Activated CD4-positive, alpha-beta T cell treated with anti-CD3 and anti-CD28 coated beads, Interleukin-2, amount 10 ng/mL, durations not matched to agents 7 days and 5 days (primary cell): ENCODE measurements at regions not wholly inside any gene's neighbourhood (a gene's known extent, or its start where the extent isn't known, plus 50 kb on each side); places are given as distances from the start of the nearest gene placed in this dataset.

Experiments used
- CTCF ChIA-PET: fragments of 350-600 bp; sonication (Branson Sonifier 250); formaldehyde crosslinking; loops from one replicate; lab custom pipeline; 2021; ENCODE audit warnings: antibody characterized with exemption; lab: Charles Lee
- POLR2A ChIA-PET: fragments of 350-600 bp; sonication (Branson Sonifier 250); formaldehyde crosslinking; loops from one replicate; lab custom pipeline; 2021; ENCODE audit warnings: antibody characterized with exemption; lab: Charles Lee
- DNase-seq: peaks from one replicate; pipeline ENCODE4 v3.0.0-alpha.2; 2020
- H3K27ac Mint-ChIP-seq: one replicate; pipeline ENCODE4 v1.8.0; 2021; ENCODE audit warnings: mild to moderate bottlenecking, moderate library complexity, mixed read lengths
- H3K27me3 Mint-ChIP-seq: one replicate; pipeline ENCODE4 v1.8.0; 2021; ENCODE audit warnings: mixed read lengths
- H3K36me3 Mint-ChIP-seq: one replicate; pipeline ENCODE4 v1.8.0; 2021; ENCODE audit warnings: low read depth, mixed read lengths
- H3K4me1 Mint-ChIP-seq: one replicate; pipeline ENCODE4 v1.8.0; 2021; ENCODE audit warnings: mixed read lengths
- H3K4me3 Mint-ChIP-seq: one replicate; pipeline ENCODE4 v1.8.0; 2021; ENCODE audit warnings: mild to moderate bottlenecking, moderate library complexity, mixed read lengths
- H3K9me3 Mint-ChIP-seq: one replicate; pipeline ENCODE4 v1.8.0; 2021; ENCODE audit warnings: mixed read lengths

DNA sequence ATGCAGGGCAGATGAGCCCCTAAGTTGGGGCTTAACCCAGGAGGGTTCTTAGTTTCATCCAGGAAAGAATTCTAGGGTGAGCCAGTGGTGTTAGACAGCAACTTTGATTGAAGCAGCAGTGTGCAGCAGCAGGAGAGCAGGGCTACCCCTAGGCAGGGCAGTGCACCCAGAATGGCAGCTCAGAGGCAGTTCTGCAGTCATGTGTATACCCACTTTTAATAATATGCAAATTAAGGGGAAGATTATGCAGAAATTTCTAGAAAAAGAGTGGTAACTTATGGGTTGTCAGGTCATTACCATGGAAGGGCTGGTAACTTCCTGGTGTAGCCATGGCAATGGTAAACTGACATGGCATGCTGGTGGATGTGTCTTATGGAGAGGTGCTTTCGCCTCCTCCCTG is 297.5 kb downstream of the PCNX1 start:
- peaks cover 4% of the 10 kb centered on the region for H3K9me3 Mint-ChIP-seq
- H3K27ac Mint-ChIP-seq = no peak overlapping the region
- peaks cover 1% of the 10 kb centered on the region for H3K36me3 Mint-ChIP-seq
- H3K4me1 Mint-ChIP-seq = peaks cover 2% of the 10 kb centered on the region
- no peak overlapping the region for H3K4me3 Mint-ChIP-seq
- peaks cover 6% of the 10 kb centered on the region for H3K27me3 Mint-ChIP-seq
- CTCF ChIA-PET = no interaction called here
- POLR2A ChIA-PET = no interaction called here
- DNase-seq = no peak

DNA sequence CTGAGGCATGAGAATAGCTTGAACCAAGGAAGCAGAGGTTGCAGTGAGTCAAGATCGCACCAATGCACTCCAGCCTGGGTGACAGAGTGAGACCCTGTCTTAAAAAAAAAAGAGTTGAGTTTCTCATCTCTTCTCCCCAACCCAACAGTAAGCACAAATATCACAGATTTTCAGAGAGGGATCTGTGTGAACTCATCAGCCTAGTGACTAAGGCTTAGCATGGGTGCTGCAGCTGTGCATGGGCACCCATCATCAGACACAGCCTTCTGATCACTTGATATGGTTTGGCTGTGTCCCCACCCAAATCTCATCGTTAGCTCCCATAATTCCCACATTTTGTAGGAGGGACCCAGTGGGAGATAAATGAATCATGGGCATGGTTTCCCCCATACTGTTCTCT is 298.9 kb downstream of the PCNX1 start:
- H3K27me3 Mint-ChIP-seq = peaks cover 6% of the 10 kb centered on the region
- ChIA-PET CTCF (interaction anchor here (1.3 kb wide), 1 partner anchor 8 kb away, joined by 4 read pairs; no protein-coding TSS in a partner anchor), POLR2A (no interaction called here)
- peaks cover 2% of the 10 kb centered on the region for H3K4me1 Mint-ChIP-seq
- H3K36me3 Mint-ChIP-seq = peaks cover 1% of the 10 kb centered on the region
- peaks cover 4% of the 10 kb centered on the region for H3K9me3 Mint-ChIP-seq
- no peak overlapping the region for H3K4me3 Mint-ChIP-seq
- no peak overlapping the region for H3K27ac Mint-ChIP-seq
- no peak for DNase-seq

DNA sequence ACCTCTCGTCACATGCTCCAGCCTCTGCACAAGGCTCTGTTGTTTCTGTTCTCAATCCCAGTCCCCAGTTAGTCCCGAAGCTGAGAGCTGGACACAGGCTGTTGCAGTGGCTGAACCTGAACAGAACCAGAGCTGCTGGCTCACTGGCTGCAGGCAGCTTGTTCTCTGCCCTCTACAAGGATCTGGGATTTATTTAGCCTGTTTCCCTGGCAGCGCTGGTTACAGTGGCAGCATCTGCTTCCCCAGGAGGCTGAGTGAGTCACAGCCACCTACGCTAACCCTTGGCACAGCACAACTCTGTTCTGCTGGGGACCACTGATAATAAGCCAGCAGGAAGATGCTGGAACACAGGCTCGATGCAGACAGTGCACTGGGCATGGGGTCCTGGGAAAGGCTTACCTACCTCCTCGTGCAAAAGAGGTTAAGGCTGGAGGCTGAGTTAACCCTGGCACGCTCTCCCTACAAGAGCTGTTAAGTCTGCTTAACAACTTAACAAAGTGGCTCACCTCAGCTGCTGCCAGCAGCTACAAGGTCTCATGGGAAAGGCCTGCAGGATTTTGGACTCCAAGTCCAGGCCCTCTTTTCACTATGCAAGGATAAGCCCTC is 299.6 kb downstream of the PCNX1 start:
- ChIA-PET POLR2A (no interaction called here), CTCF (interaction anchor here (1.3 kb wide), 1 partner anchor 9 kb away, joined by 4 read pairs; no protein-coding TSS in a partner anchor)
- Mint-ChIP-seq H3K27ac (no peak overlapping the region), H3K4me1 (peaks cover 2% of the 10 kb centered on the region), H3K4me3 (no peak overlapping the region), H3K27me3 (peaks cover 6% of the 10 kb centered on the region), H3K36me3 (peaks cover 1% of the 10 kb centered on the region), H3K9me3 (peaks cover 4% of the 10 kb centered on the region)
- DNase-seq = no peak

DNA sequence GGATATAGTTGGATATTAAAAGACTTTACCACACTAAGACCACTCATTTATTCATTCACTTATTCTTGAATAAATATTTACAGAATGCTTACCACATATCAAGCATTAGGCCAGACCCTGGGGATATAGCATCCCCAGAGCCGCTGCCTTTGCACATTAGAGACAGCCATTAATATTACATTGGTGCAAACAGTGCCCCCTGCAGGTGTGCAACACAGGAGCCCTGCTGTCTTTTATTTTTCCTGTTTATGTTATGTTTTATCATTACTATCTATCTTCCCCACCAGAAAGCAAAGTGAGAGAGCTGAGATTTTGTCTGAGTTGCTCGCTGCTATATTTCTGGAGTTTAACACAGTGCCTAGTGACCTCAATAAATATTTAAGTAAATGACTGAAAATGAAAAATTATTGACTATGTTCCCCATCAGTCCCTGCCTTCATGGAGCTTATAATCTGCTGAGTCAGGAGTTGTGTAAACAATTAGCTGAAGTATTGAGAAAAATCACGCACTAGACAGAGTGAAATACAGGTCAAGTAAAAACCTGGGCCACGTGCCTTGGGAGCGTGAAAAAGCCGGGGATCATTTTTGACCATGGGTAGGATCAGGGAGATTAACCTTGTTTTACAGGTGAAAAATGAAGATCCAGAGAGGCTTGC is 301.6 kb downstream of the PCNX1 start:
- no peak for DNase-seq
- H3K4me1 Mint-ChIP-seq = peaks cover 10% of the 10 kb centered on the region
- CTCF ChIA-PET = interaction anchor here (1.3 to 1.6 kb wide), 2 partner anchors 19 to 28 kb away, joined by 3 to 4 read pairs; no protein-coding TSS in a partner anchor
- H3K27ac Mint-ChIP-seq = no peak overlapping the region
- peaks cover 3% of the 10 kb centered on the region for H3K27me3 Mint-ChIP-seq
- POLR2A ChIA-PET = no interaction called here
- peaks cover 6% of the 10 kb centered on the region for H3K9me3 Mint-ChIP-seq
- no peak overlapping the region for H3K4me3 Mint-ChIP-seq
- H3K36me3 Mint-ChIP-seq = peaks cover 1% of the 10 kb centered on the region

DNA sequence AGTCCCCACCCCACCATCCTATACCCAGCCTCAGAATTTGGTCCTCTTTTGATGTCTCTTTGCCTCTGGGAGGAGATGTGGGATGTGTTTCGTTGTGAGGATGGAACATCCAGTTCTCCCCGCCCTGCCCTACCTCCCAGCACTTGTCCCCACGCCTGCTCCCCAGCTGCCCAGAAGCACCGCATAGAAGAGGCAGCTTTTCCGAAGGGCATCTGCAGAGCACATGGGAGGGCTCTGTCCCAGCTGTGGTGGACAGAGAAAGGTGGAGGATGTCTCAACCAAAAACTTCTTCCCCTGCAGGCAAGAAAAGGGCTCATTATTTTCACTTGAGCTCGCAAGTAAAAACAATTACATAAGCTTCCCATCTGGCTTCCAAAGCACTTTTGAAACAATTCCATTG is 302.6 kb downstream of the PCNX1 start:
- ChIA-PET POLR2A (no interaction called here), CTCF (interaction anchor here (1.6 kb wide), 1 partner anchor 27 kb away, joined by 4 read pairs; no protein-coding TSS in a partner anchor)
- Mint-ChIP-seq H3K9me3 (peaks cover 4% of the 10 kb centered on the region), H3K36me3 (peaks cover 1% of the 10 kb centered on the region), H3K4me3 (no peak overlapping the region), H3K27ac (no peak overlapping the region), H3K4me1 (peaks cover 10% of the 10 kb centered on the region), H3K27me3 (no peaks in the 10 kb centered on the region)
- DNase-seq = no peak

DNA sequence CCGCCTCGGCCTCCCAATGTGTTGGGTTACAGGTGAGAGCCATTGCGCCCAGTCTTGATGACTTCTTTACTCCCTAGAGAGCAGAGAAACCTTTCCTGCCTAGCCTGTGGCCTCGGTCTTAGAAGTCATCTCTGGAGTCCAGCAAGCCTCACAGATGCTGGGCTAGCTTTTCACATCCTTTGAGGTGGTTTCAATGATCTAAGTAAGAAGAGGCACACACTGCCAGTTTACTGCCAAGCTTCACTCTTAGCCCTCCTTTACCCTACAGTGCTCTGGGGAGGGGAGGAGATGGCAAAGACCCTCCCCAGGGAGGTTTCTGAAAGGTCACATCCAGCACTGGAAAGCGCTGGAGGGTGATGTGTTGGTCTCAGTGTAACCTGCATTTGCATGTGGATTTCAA is 304.8 kb downstream of the PCNX1 start:
- Mint-ChIP-seq H3K4me3 (no peak overlapping the region), H3K36me3 (peaks cover 1% of the 10 kb centered on the region), H3K27ac (no peak overlapping the region), H3K9me3 (peaks cover 7% of the 10 kb centered on the region), H3K4me1 (peaks cover 10% of the 10 kb centered on the region), H3K27me3 (no peaks in the 10 kb centered on the region)
- ChIA-PET CTCF (no interaction called here), POLR2A (no interaction called here)
- DNase-seq = no peak

DNA sequence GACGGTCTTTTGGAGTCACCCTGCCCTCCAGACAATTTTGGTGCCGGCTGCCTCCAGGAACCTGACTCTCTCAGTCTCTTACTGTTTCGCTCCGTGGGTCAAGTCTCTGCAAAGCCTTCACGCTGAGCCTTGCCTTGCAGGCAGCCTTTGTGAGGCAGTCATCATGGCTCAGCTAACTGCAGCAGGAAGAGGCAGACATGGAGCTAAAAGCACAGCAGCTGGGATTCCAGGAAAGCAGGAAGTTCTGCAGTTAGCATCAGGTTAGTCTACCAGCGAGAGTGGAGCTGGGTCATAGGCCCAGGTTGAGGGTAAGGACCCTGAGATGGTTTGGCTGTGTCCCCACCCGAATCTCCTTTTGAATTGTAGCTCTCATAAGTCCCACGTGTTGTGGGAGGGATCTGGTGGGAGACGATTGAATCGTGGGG is 305.4 kb downstream of the PCNX1 start:
- ChIA-PET CTCF (no interaction called here), POLR2A (no interaction called here)
- DNase-seq = no peak
- Mint-ChIP-seq H3K9me3 (peaks cover 9% of the 10 kb centered on the region), H3K27me3 (no peaks in the 10 kb centered on the region), H3K27ac (no peak overlapping the region), H3K36me3 (no peaks in the 10 kb centered on the region), H3K4me1 (peaks cover 10% of the 10 kb centered on the region), H3K4me3 (no peak overlapping the region)

DNA sequence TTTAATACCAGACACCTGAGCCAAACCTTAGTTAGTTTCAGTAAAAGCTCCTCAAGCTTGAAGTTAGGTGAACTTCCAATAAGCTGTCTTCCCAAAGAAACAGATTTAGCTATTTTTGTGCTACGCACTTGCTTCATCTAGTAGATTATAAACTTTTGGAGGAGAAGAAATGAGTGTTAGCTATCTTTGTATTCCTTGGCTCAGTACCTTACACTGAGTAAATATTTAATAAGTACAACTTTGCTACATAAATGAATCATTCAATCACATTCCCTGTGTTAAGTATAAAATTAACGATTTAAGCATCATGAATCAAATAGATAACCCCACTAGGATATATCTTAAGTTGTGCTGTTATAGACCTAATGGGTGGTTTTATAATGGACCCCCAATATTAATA is 307.0 kb downstream of the PCNX1 start:
- peaks cover 14% of the 10 kb centered on the region for H3K4me1 Mint-ChIP-seq
- POLR2A ChIA-PET = no interaction called here
- no peaks in the 10 kb centered on the region for H3K27me3 Mint-ChIP-seq
- peaks cover 11% of the 10 kb centered on the region for H3K9me3 Mint-ChIP-seq
- peaks cover 2% of the 10 kb centered on the region for H3K36me3 Mint-ChIP-seq
- CTCF ChIA-PET = interaction anchor here (1.5 kb wide), 1 partner anchor 32 kb away, joined by 3 read pairs; no protein-coding TSS in a partner anchor
- DNase-seq = no peak
- H3K27ac Mint-ChIP-seq = no peak overlapping the region
- H3K4me3 Mint-ChIP-seq = no peak overlapping the region

DNA sequence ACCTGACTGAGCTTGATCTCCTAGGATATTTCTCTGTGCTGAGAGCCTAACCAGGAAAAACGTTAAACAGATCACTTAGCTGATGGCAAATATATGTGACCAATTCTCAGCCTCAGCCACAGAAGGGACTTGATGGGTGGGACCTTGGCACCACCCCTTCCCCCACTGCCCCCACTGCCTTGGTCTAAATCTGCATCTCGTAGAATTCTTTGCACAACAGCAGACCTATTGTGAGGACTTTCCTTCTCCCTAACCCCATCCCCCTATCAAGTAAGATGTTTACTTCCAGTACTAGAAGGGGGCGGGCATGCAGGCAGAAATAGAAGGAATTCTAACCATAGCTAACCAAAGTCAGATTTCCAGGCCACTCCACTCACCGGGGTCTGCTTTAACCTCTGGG is 313.2 kb downstream of the PCNX1 start:
- peaks cover 5% of the 10 kb centered on the region for H3K4me1 Mint-ChIP-seq
- no peak overlapping the region for H3K27ac Mint-ChIP-seq
- ChIA-PET CTCF (interaction anchor here (1.2 kb wide), 1 partner anchor 8 kb away, joined by 3 read pairs; no protein-coding TSS in a partner anchor), POLR2A (no interaction called here)
- peaks cover 2% of the 10 kb centered on the region for H3K36me3 Mint-ChIP-seq
- H3K4me3 Mint-ChIP-seq = no peak overlapping the region
- H3K27me3 Mint-ChIP-seq = peaks cover 3% of the 10 kb centered on the region
- no peak for DNase-seq
- peaks cover 19% of the 10 kb centered on the region for H3K9me3 Mint-ChIP-seq

DNA sequence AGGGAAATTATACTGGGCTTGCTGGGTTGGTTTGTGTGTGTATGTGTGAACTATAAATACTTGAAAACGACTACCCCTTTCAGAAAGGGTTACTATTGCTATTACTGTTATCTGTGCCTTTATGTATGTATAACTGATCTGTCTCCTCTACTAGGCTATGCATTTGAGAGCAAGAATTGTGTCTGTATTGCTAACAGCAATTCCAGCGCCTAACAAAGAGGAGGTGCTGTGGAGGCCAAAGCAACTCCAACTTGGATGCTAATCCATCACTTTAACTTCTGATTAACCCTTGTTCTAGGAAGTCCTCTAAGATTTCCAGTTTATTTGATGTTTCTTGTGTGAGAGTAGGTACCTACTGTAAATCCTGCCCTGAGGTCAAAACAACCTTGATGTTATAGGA is 313.9 kb downstream of the PCNX1 start:
- Mint-ChIP-seq H3K36me3 (peaks cover 2% of the 10 kb centered on the region), H3K4me3 (no peak overlapping the region), H3K9me3 (peaks cover 19% of the 10 kb centered on the region), H3K27me3 (peaks cover 3% of the 10 kb centered on the region), H3K4me1 (peaks cover 5% of the 10 kb centered on the region), H3K27ac (no peak overlapping the region)
- CTCF ChIA-PET = interaction anchor here (1.2 kb wide), 1 partner anchor 7 kb away, joined by 3 read pairs; no protein-coding TSS in a partner anchor
- POLR2A ChIA-PET = no interaction called here
- DNase-seq = no peak

DNA sequence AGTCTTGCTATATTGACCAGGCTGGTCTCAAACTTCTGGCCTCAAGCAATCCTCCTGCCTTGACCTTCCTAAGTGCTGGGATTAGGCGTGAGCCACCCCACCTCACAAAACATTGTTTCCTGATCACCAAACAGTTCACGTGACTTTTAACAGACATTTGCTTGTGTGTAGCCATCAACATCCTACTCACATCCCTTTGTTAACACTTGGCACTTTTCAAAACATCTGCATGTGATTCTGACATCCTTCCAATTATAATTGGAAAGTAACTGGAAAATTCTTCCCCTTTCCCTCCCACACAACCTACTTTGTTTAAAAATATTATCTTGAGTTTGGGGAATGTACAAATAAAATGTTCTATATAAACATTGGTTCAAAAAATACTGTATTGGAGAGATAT is 317.9 kb downstream of the PCNX1 start:
- Mint-ChIP-seq H3K36me3 (no peaks in the 10 kb centered on the region), H3K27me3 (peaks cover 3% of the 10 kb centered on the region), H3K4me1 (no peaks in the 10 kb centered on the region), H3K27ac (no peak overlapping the region), H3K4me3 (no peak overlapping the region), H3K9me3 (peaks cover 10% of the 10 kb centered on the region)
- no peak for DNase-seq
- CTCF ChIA-PET = interaction anchor here (1.0 kb wide), 1 partner anchor 9 kb away, joined by 3 read pairs; no protein-coding TSS in a partner anchor
- POLR2A ChIA-PET = no interaction called here

DNA sequence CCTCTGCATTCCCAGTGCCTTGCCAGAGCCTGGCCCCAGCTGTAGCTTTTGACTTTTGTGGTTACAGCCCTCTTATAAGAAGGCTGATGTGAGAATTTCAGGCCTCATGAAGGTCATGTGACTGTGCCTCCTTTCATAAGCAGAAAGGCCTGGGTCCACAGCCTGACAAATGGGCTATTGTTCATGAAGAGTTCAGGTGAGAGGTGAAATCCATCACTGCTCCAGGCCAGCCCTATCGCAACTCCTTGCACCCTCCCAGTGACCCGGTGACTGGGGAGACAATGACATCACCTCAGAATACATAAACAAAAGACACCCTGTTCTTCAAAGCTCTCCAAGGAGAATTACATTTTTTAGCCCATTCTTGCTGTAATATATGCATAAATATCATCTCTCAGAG is 321.5 kb downstream of the PCNX1 start:
- ChIA-PET CTCF (interaction anchor here (0.7 to 1.3 kb wide), 3 partner anchors 8 to 20 kb away, joined by 3 to 4 read pairs (median 3); no protein-coding TSS in a partner anchor), POLR2A (no interaction called here)
- Mint-ChIP-seq H3K27me3 (peaks cover 3% of the 10 kb centered on the region), H3K36me3 (no peaks in the 10 kb centered on the region), H3K4me1 (no peaks in the 10 kb centered on the region), H3K27ac (no peak overlapping the region), H3K9me3 (no peaks in the 10 kb centered on the region), H3K4me3 (no peak overlapping the region)
- DNase-seq = no peak

DNA sequence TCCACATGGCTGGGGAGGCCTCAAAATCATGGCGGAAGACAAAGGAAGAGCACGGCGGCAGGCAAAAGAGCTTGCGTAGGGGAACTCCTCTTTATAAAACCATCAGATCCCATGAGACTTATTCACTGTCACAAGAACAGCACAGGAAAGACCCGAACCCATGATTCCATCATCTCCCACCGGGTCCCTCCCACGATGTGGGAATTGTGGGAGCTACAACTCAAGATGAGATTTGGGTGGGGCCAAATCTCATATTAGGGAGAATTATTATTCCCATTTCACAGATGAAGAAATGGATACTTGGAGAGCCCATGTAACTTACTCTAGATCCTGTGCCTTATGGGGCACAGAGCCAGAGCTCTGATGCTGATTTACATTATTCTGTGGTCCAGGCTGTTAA is 322.6 kb downstream of the PCNX1 start:
- CTCF ChIA-PET = no interaction called here
- H3K4me1 Mint-ChIP-seq = no peaks in the 10 kb centered on the region

More for the DNA sequence above, 322.6 kb downstream of the PCNX1 start:
- POLR2A ChIA-PET = no interaction called here
- Mint-ChIP-seq H3K9me3 (no peaks in the 10 kb centered on the region), H3K27me3 (peaks cover 6% of the 10 kb centered on the region), H3K27ac (no peak overlapping the region), H3K4me3 (no peak overlapping the region), H3K36me3 (no peaks in the 10 kb centered on the region)
- DNase-seq = no peak
